ENCODE measurements at regions not wholly inside any gene's neighbourhood (a gene's known extent, or its start where the extent isn't known, plus 50 kb on each side); places are given as distances from the start of the nearest gene placed in this dataset.
"Not testable (repeated sequence)": the region's sequence is repeated elsewhere in the genome, so short reads cannot be mapped to it uniquely, and the experiment has no call there.

DNA sequence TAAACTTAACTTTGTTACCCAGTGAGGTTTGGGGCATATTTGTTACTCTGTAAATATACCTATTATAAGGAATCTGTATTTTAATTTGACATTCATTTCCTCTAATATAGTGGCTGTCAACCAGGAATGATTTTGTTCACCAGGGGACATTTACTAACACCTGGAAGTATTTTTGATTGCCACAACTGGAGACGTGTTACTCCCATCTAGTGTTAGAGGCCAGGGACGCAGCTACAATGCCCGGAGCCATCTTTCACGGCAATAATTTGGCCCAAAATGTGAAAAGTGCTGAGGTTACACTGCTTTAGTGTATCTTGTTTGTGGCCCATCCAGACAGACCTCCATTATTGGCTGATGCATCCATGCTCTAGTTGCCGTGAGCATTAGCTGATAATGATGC, 881.3 kb upstream of the ATXN7L3B start:
- Mint-ChIP-seq H3K4me1 (ENCODE audit: low read depth) (no peaks in the 10 kb centered on the region), H3K36me3 (ENCODE audit: insufficient read depth) (peaks cover 3% of the 10 kb centered on the region), H3K27ac (no peak overlapping the region), H3K9me3 (ENCODE audit: low read depth) (peaks cover 19% of the 10 kb centered on the region), H3K27me3 (no peaks in the 10 kb centered on the region), H3K4me3 (ENCODE audit: low read depth) (no peak overlapping the region)
- TF ChIP-seq, protein P1, sequence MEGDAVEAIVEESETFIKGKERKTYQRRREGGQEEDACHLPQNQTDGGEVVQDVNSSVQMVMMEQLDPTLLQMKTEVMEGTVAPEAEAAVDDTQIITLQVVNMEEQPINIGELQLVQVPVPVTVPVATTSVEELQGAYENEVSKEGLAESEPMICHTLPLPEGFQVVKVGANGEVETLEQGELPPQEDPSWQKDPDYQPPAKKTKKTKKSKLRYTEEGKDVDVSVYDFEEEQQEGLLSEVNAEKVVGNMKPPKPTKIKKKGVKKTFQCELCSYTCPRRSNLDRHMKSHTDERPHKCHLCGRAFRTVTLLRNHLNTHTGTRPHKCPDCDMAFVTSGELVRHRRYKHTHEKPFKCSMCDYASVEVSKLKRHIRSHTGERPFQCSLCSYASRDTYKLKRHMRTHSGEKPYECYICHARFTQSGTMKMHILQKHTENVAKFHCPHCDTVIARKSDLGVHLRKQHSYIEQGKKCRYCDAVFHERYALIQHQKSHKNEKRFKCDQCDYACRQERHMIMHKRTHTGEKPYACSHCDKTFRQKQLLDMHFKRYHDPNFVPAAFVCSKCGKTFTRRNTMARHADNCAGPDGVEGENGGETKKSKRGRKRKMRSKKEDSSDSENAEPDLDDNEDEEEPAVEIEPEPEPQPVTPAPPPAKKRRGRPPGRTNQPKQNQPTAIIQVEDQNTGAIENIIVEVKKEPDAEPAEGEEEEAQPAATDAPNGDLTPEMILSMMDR (IDR thresholded peaks at IDR 0.05; ENCODE audit: unreplicated experiment), result no peak
- DNase-seq (ENCODE audit: low spot score, unreplicated experiment), result no peak

DNA sequence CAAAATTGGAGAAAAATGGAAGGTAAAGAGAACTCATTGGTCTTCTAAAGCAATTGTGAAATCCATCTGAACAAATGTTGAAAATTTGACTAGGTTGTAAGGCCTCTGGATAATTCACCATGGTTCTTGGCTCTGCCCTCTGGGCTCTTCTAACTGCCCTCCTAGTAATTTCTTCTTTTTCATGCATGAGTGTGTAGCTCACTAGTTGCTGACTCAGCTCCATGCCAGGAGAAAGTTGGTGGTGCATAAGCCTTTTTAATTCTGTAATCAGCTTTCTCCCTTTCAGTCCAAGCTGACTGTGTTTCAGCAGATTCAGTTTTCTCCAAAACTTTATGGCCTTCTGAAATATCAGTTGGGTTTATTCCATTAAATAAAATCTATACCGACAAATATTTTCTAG, 877.8 kb upstream of the ATXN7L3B start:
- Mint-ChIP-seq H3K36me3 (ENCODE audit: insufficient read depth) (no peaks in the 10 kb centered on the region), H3K4me1 (ENCODE audit: low read depth) (no peaks in the 10 kb centered on the region), H3K9me3 (ENCODE audit: low read depth) (no peaks in the 10 kb centered on the region), H3K4me3 (ENCODE audit: low read depth) (no peak overlapping the region), H3K27me3 (no peaks in the 10 kb centered on the region), H3K27ac (no peak overlapping the region)
- no peak for DNase-seq (ENCODE audit: low spot score, unreplicated experiment)
- TF ChIP-seq, protein P1 (IDR thresholded peaks at IDR 0.05; ENCODE audit: unreplicated experiment), result no peak

DNA sequence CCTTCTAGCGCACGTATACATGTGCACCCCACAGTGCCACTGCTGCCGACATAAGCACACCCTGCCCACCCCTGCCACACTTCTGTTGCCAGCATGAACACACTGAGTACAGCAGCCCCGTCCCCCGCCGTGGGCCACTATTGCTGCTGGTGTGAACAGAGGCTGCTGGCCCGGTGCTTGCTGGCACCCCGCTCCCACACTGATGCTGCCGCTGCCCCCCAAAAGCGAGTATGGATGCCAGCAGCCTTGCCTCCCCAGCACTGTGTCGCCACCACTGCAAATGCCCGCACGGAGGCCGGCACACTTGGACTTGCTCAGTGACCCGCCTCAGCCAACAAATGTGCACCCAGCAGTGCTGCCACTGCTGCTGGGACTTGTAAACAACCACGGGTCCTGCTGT, 872.4 kb upstream of the ATXN7L3B start:
- TF ChIP-seq, protein P1 (IDR thresholded peaks at IDR 0.05; ENCODE audit: unreplicated experiment), result no peak
- Mint-ChIP-seq H3K27me3 (no peaks in the 10 kb centered on the region), H3K4me3 (ENCODE audit: low read depth) (no peak overlapping the region), H3K27ac (no peak overlapping the region), H3K4me1 (ENCODE audit: low read depth) (peaks cover 2% of the 10 kb centered on the region), H3K36me3 (ENCODE audit: insufficient read depth) (no peaks in the 10 kb centered on the region), H3K9me3 (ENCODE audit: low read depth) (no peaks in the 10 kb centered on the region)
- no peak for DNase-seq (ENCODE audit: low spot score, unreplicated experiment)

DNA sequence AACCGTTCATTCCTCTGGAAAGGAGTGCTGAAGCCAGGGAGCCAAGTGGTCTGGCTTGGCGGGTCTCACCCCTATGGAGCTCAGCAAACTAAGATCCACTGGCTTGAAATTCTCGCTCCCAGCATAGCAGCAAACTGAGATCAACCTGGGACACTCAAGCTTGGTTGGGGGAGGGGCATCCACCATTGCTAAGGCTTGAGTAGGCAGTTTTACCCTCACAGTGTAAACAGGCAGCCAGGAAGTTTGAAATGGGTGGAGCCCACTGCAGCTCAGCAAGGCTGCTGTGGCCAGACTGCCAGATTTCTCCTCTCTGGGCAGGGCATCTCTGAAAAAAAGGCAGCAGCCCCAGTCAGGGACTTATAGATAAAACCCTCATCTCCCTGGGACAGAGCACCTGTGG, 866.1 kb upstream of the ATXN7L3B start:
- not testable (repeated sequence) for DNase-seq (ENCODE audit: low spot score, unreplicated experiment)
- peaks cover 15% of the 10 kb centered on the region for H3K9me3 Mint-ChIP-seq (ENCODE audit: low read depth)

DNA sequence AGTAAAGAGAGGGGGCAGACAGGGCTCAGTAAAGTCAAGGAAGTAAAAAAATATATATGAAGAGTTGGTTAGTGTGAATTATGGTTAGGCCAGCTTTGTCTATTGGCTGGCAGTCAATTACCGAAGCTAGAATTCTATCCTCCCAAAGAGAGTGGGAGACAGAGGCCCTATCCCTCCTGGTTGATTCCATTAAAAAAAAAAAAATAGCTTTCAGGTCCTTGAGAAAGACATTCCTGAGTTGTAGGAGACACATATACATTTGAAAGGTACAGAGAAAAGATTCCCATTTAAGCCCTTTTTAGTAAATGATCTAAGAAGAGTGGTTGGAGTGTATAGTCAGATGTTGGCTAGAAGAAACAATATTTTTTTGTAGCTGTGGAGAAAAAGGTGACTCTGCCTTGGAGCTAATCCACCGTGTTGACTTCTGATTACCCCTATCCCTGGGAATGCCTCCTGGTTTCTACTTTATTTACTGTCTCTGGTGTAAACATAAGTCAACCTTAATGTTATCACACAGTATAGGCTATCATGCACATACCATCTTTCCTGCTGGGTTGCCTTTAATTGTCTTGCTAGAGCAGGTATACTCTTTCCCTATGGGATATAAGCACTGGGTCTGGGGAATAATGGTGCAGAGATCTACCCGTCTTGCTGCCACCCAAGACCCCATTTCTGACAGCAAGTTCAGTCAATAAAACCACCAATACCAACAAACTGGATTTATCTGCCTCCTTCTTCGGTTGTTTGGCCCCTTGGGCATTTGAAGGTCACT, 859.9 kb upstream of the ATXN7L3B start:
- DNase-seq (ENCODE audit: low spot score, unreplicated experiment), result no peak
- Mint-ChIP-seq H3K27me3 (no peaks in the 10 kb centered on the region), H3K4me1 (ENCODE audit: low read depth) (no peaks in the 10 kb centered on the region), H3K9me3 (ENCODE audit: low read depth) (peaks cover 7% of the 10 kb centered on the region), H3K36me3 (ENCODE audit: insufficient read depth) (no peaks in the 10 kb centered on the region), H3K4me3 (ENCODE audit: low read depth) (no peak overlapping the region), H3K27ac (no peak overlapping the region)
- TF ChIP-seq, protein P1 (IDR thresholded peaks at IDR 0.05; ENCODE audit: unreplicated experiment), result no peak

More for the DNA sequence above, 866.1 kb upstream of the ATXN7L3B start:
- H3K27me3 Mint-ChIP-seq; H3K4me3 Mint-ChIP-seq (ENCODE audit: low read depth); H3K36me3 Mint-ChIP-seq (ENCODE audit: insufficient read depth); H3K4me1 Mint-ChIP-seq (ENCODE audit: low read depth); H3K27ac Mint-ChIP-seq: not testable (repeated sequence)

DNA sequence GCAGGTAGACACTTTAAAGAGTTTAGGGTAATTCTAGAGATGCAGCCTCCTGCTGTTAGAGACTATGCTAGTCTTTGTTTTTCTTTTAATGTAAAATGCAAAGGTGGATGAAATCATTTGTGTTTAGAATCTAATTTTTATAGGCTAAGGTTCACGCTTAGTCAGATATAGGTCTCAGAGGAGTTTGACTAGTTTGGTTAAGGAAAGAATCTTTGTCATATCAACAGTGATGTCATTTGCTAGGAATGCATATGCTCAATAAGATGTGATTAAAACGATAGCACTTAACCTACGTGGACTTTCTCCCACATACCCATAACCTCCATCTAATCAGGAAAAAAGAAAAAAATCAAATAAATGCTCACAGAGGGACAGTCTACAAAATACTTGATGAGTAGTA, 859.3 kb upstream of the ATXN7L3B start:
- no peaks in the 10 kb centered on the region for H3K27me3 Mint-ChIP-seq

More for the DNA sequence above, 859.3 kb upstream of the ATXN7L3B start:
- TF ChIP-seq, protein P1 (IDR thresholded peaks at IDR 0.05; ENCODE audit: unreplicated experiment), result no peak
- H3K4me1 Mint-ChIP-seq (ENCODE audit: low read depth), result no peaks in the 10 kb centered on the region
- no peak for DNase-seq (ENCODE audit: low spot score, unreplicated experiment)
- H3K27ac Mint-ChIP-seq, result no peak overlapping the region
- no peaks in the 10 kb centered on the region for H3K36me3 Mint-ChIP-seq (ENCODE audit: insufficient read depth)
- H3K4me3 Mint-ChIP-seq (ENCODE audit: low read depth), result no peak overlapping the region
- H3K9me3 Mint-ChIP-seq (ENCODE audit: low read depth), result peaks cover 7% of the 10 kb centered on the region

All from progenitor cell of endocrine pancreas (in vitro differentiated cells).